SK-N-SH (cell line): ENCODE measurements at regions not wholly inside any gene's neighbourhood (a gene's known extent, or its start where the extent isn't known, plus 50 kb on each side); places are given as distances from the start of the nearest gene placed in this dataset.
"Not testable (repeated sequence)": the region's sequence is repeated elsewhere in the genome, so short reads cannot be mapped to it uniquely, and the experiment has no call there.

Experiments used
- CHD2 ChIP-seq: fragments of 150-350 bp; IDR thresholded peaks from 2 replicates; pipeline ENCODE4 v1.6.1; 2018; ENCODE audit warnings: low read length; ENCODE audit not compliant: partially characterized antibody
- CTCF ChIP-seq: fragments of 200-600 bp; sonication (generic); IDR thresholded peaks from 2 replicates; pipeline ENCODE4 v1.6.1; 2017; ENCODE audit warnings: antibody characterized with exemption, mild to moderate bottlenecking, moderate library complexity
- EP300 ChIP-seq, 2 experiments: IDR thresholded peaks; 2 replicates each; pipeline versions ENCODE4 v1.4.0 to v1.6.1; 2012; ENCODE audit warnings: borderline replicate concordance in 1 of 2, low read depth in 1 of 2, low read length in 1 of 2
- EZH2phosphoT487 ChIP-seq: fragments of 200-600 bp; sonication (generic); IDR thresholded peaks from 2 replicates; pipeline ENCODE4 v1.6.1; 2017; ENCODE audit warnings: low read depth, mixed run types, mild to moderate bottlenecking, antibody characterized with exemption, moderate library complexity, borderline replicate concordance
- GABPA ChIP-seq: IDR thresholded peaks from 2 replicates; pipeline ENCODE4 v1.4.0; 2012; ENCODE audit warnings: low read depth, mild to moderate bottlenecking
- JUND ChIP-seq: IDR thresholded peaks from 2 replicates; pipeline ENCODE4 v1.4.0; 2012
- MAX ChIP-seq: IDR thresholded peaks from 2 replicates; pipeline ENCODE4 v1.4.0; 2012; ENCODE audit warnings: low read depth
- POLR2AphosphoS5 ChIP-seq: IDR thresholded peaks from 2 replicates; pipeline ENCODE4 v1.6.1; 2012; ENCODE audit warnings: low read depth, low read length
- RAD21 ChIP-seq: IDR thresholded peaks from 2 replicates; pipeline ENCODE4 v1.6.1; 2012; ENCODE audit warnings: mild to moderate bottlenecking, low read length
- REST ChIP-seq: IDR thresholded peaks from 2 replicates; pipeline ENCODE4 v1.6.1; 2012; ENCODE audit warnings: mild to moderate bottlenecking, low read depth, low read length, moderate library complexity
- RFX5 ChIP-seq: IDR thresholded peaks from 2 replicates; pipeline ENCODE4 v1.6.1; 2012; ENCODE audit warnings: mild to moderate bottlenecking, improper control_type of control experiment, low read length

GRCh38 chr2:116038758-116039157, 1596.3 kb downstream of the DPP10 start:
- TF ChIP-seq EZH2phosphoT487; CTCF; MAX; EP300 (IDR thresholded peaks at IDR 0.05; ENCODE audit: borderline replicate concordance in 1 of 2, low read depth in 1 of 2, low read length in 1 of 2); REST; POLR2AphosphoS5; RFX5; GABPA; CHD2; JUND; RAD21: not testable (repeated sequence)
